HEK293T (cell line): ENCODE measurements at regions not wholly inside any gene's neighbourhood (a gene's known extent, or its start where the extent isn't known, plus 50 kb on each side); places are given as distances from the start of the nearest gene placed in this dataset.

Experiments used
- CTCF ChIA-PET: fragments of 350-600 bp; formaldehyde crosslinking; extraction: SDS; loops from one replicate; lab custom pipeline; 2021; ENCODE audit warnings: antibody characterized with exemption, inconsistent platforms; lab: Yijun Ruan, JAX
- POLR2A ChIA-PET: fragments of 350-600 bp; formaldehyde crosslinking; extraction: SDS; loops from one replicate; lab custom pipeline; 2020; ENCODE audit warnings: antibody characterized with exemption, inconsistent platforms; lab: Yijun Ruan, JAX
- DNase-seq: peaks from one replicate; pipeline ENCODE4 v3.0.0; 2012; ENCODE audit warnings: mixed read lengths; ENCODE audit errors: extremely low spot score
- ARNT ChIP-seq: fragments of 450-650 bp; IDR thresholded peaks from 2 replicates; pipeline ENCODE4 v1.6.1; 2017; ENCODE audit warnings: mild to moderate bottlenecking
- BHLHE40 ChIP-seq: fragments of 450-650 bp; IDR thresholded peaks from 2 replicates; pipeline ENCODE4 v1.6.1; 2016; ENCODE audit warnings: mild to moderate bottlenecking, moderate library complexity, borderline replicate concordance
- CTBP1 ChIP-seq: fragments of 450-650 bp; IDR thresholded peaks from 2 replicates; pipeline ENCODE4 v1.6.1; 2016; ENCODE audit warnings: borderline replicate concordance
- ELF4 ChIP-seq: fragments of 450-650 bp; IDR thresholded peaks from 2 replicates; pipeline ENCODE4 v1.6.1; 2017; ENCODE audit warnings: antibody characterized with exemption
- FOXA1 ChIP-seq: fragments of 450-650 bp; IDR thresholded peaks from 2 replicates; pipeline ENCODE4 v1.6.1; 2016; ENCODE audit warnings: mild to moderate bottlenecking
- FOXK2 ChIP-seq: fragments of 450-650 bp; IDR thresholded peaks from 2 replicates; pipeline ENCODE4 v1.6.1; 2016; ENCODE audit warnings: mild to moderate bottlenecking
- FOXM1 ChIP-seq: fragments of 450-650 bp; IDR thresholded peaks from 2 replicates; pipeline ENCODE4 v1.6.1; 2017; ENCODE audit warnings: mild to moderate bottlenecking, borderline replicate concordance
- HDGF ChIP-seq: fragments of 450-650 bp; IDR thresholded peaks from 2 replicates; pipeline ENCODE4 v1.6.1; 2017; ENCODE audit warnings: antibody characterized with exemption, borderline replicate concordance
- L3MBTL2 ChIP-seq: fragments of 450-650 bp; conservative IDR thresholded peaks from 2 replicates; pipeline ENCODE4 v1.6.1; 2016; ENCODE audit warnings: mild to moderate bottlenecking
- LEF1 ChIP-seq: fragments of 450-650 bp; IDR thresholded peaks from 2 replicates; pipeline ENCODE4 v1.6.1; 2017; ENCODE audit warnings: mild to moderate bottlenecking, borderline replicate concordance
- NFRKB ChIP-seq: fragments of 450-650 bp; IDR thresholded peaks from 2 replicates; pipeline ENCODE4 v1.6.1; 2016; ENCODE audit warnings: mild to moderate bottlenecking, moderate library complexity
- PKNOX1 ChIP-seq: fragments of 450-650 bp; IDR thresholded peaks from 2 replicates; pipeline ENCODE4 v1.6.1; 2016
- SP1 ChIP-seq: fragments of 450-650 bp; IDR thresholded peaks from 2 replicates; pipeline ENCODE4 v1.6.1; 2017
- SUZ12 ChIP-seq: fragments of 450-650 bp; IDR thresholded peaks from 2 replicates; pipeline ENCODE4 v1.6.1; 2016; ENCODE audit warnings: mild to moderate bottlenecking
- TARDBP ChIP-seq: fragments of 450-650 bp; IDR thresholded peaks from 2 replicates; pipeline ENCODE4 v1.6.1; 2016
- ZNF384 ChIP-seq: fragments of 450-650 bp; IDR thresholded peaks from 2 replicates; pipeline ENCODE4 v1.6.1; 2016

GRCh38 chr2:41913311-41913710 is 134.5 kb upstream of the PKDCC start:
- ChIA-PET POLR2A (no interaction called here), CTCF (no interaction called here)
- DNase-seq = no peak
- TF ChIP-seq CTBP1 (no peak), ELF4 (no peak), FOXA1 (no peak), SUZ12 (no peak), PKNOX1 (no peak), LEF1 (no peak), ARNT (no peak), SP1 (no peak), FOXM1 (no peak), L3MBTL2 (no peak), FOXK2 (no peak), HDGF (no peak), BHLHE40 (no peak)

- no peak for TF ChIP-seq ELF4
- TF ChIP-seq LEF1 = no peak
- TF ChIP-seq SP1 = no peak
- TF ChIP-seq PKNOX1 = no peak
- no peak for TF ChIP-seq TARDBP
- TF ChIP-seq ARNT = no peak
- TF ChIP-seq CTBP1 = no peak
- no peak for TF ChIP-seq FOXM1
- POLR2A ChIA-PET = no interaction called here
- no peak for DNase-seq
- CTCF ChIA-PET = no interaction called here
Measured at GRCh38 chr2:41913921-41914609, 133.8 kb upstream of the PKDCC start.

- POLR2A ChIA-PET = no interaction called here
- TF ChIP-seq LEF1 = no peak
- no peak for TF ChIP-seq PKNOX1
- TF ChIP-seq SUZ12 = no peak
- CTCF ChIA-PET = no interaction called here
- no peak for DNase-seq
Measured at GRCh38 chr2:41914936-41915335, 132.9 kb upstream of the PKDCC start.

GRCh38 chr2:41916177-41916576 is 131.6 kb upstream of the PKDCC start:
- DNase-seq = no peak
- POLR2A ChIA-PET = no interaction called here
- CTCF ChIA-PET = no interaction called here
- no peak for TF ChIP-seq TARDBP
- no peak for TF ChIP-seq FOXK2
- TF ChIP-seq ELF4 = no peak
- no peak for TF ChIP-seq ARNT
- no peak for TF ChIP-seq FOXA1
- no peak for TF ChIP-seq SUZ12
- no peak for TF ChIP-seq SP1
- no peak for TF ChIP-seq FOXM1
- no peak for TF ChIP-seq L3MBTL2
- TF ChIP-seq HDGF = no peak
- no peak for TF ChIP-seq ZNF384

- CTCF ChIA-PET = no interaction called here
- TF ChIP-seq ZNF384 (no peak), FOXK2 (no peak), FOXA1 (no peak), SP1 (no peak), SUZ12 (no peak), FOXM1 (no peak), L3MBTL2 (no peak), LEF1 (no peak), NFRKB (no peak), ARNT (no peak), BHLHE40 (no peak)
- no peak for DNase-seq
- POLR2A ChIA-PET = no interaction called here
Measured at GRCh38 chr2:41917587-41917986, 130.2 kb upstream of the PKDCC start.

- ChIA-PET CTCF (no interaction called here), POLR2A (no interaction called here)
Measured at GRCh38 chr2:41919135-41919534, 128.7 kb upstream of the PKDCC start.

More at GRCh38 chr2:41919135-41919534, 128.7 kb upstream of the PKDCC start:
- no peak for TF ChIP-seq ARNT
- TF ChIP-seq PKNOX1 = no peak
- no peak for TF ChIP-seq SUZ12
- TF ChIP-seq FOXM1 = no peak
- no peak for TF ChIP-seq ZNF384
- TF ChIP-seq NFRKB = no peak
- TF ChIP-seq BHLHE40 = no peak
- TF ChIP-seq ELF4 = no peak
- no peak for TF ChIP-seq TARDBP
- no peak for TF ChIP-seq SP1
- TF ChIP-seq FOXK2 = no peak
- TF ChIP-seq CTBP1 = no peak
- TF ChIP-seq L3MBTL2 = no peak
- no peak for TF ChIP-seq FOXA1
- DNase-seq = no peak
